Transverse colon (tissue), 4 donors: ENCODE measurements at regions not wholly inside any gene's neighbourhood (a gene's known extent, or its start where the extent isn't known, plus 50 kb on each side); places are given as distances from the start of the nearest gene placed in this dataset.

Experiments
- EP300 ChIP-seq: sonication (generic); formaldehyde crosslinking; IDR thresholded peaks from one replicate; pipeline ENCODE4 v1.6.1; 2017; ENCODE audit warnings: antibody characterized with exemption, low read depth
- POLR2A ChIP-seq: fragments of 450-650 bp; IDR thresholded peaks from one replicate; pipeline ENCODE4 v1.6.1; 2016; ENCODE audit warnings: antibody characterized with exemption, mild to moderate bottlenecking, moderate library complexity
- POLR2AphosphoS5 ChIP-seq, 3 donors: sonication (generic); formaldehyde crosslinking; IDR thresholded peaks; one replicate each; pipeline ENCODE4 v1.6.1; 2016; ENCODE audit warnings: antibody characterized with exemption in 3 of 3
- TF ChIP-seq, protein P1 (sequence below), 5 experiments: fragments of 200-600 bp in 3 of 5; fragments of 450-650 bp in 2 of 5; sonication (generic) in 3 of 5; IDR thresholded peaks; 1 replicate in 2 of 5; 2 replicates in 3 of 5; pipeline ENCODE4 v1.5.1; 2016 to 2017; ENCODE audit warnings: antibody characterized with exemption in 5 of 5, inconsistent platforms in 3 of 5, mild to moderate bottlenecking in 2 of 5, moderate library complexity in 1 of 5

- TF ChIP-seq POLR2AphosphoS5 (IDR thresholded peaks at IDR 0.05) (no peak), EP300 (no peak), POLR2A (no peak)
- TF ChIP-seq, protein P1, sequence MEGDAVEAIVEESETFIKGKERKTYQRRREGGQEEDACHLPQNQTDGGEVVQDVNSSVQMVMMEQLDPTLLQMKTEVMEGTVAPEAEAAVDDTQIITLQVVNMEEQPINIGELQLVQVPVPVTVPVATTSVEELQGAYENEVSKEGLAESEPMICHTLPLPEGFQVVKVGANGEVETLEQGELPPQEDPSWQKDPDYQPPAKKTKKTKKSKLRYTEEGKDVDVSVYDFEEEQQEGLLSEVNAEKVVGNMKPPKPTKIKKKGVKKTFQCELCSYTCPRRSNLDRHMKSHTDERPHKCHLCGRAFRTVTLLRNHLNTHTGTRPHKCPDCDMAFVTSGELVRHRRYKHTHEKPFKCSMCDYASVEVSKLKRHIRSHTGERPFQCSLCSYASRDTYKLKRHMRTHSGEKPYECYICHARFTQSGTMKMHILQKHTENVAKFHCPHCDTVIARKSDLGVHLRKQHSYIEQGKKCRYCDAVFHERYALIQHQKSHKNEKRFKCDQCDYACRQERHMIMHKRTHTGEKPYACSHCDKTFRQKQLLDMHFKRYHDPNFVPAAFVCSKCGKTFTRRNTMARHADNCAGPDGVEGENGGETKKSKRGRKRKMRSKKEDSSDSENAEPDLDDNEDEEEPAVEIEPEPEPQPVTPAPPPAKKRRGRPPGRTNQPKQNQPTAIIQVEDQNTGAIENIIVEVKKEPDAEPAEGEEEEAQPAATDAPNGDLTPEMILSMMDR (IDR thresholded peaks at IDR 0.05), result no peak
These were observed 100.5 kb downstream of the AREG start for GRCh38 chr4:74545448-74545847.
